AG04449 (cell line): ENCODE measurements at regions not wholly inside any gene's neighbourhood (a gene's known extent, or its start where the extent isn't known, plus 50 kb on each side); places are given as distances from the start of the nearest gene placed in this dataset.

Experiments
- CTCF ChIA-PET: fragments of 350-600 bp; formaldehyde crosslinking; extraction: SDS; loops from one replicate; lab custom pipeline; 2021; ENCODE audit warnings: antibody characterized with exemption; lab: Yijun Ruan, JAX
- POLR2A ChIA-PET: fragments of 400-600, 350-600 bp; formaldehyde crosslinking; extraction: SDS; loops from one replicate; lab custom pipeline; 2020; ENCODE audit warnings: antibody characterized with exemption, inconsistent platforms; lab: Yijun Ruan, JAX
- DNase-seq: peaks from one replicate; pipeline ENCODE4 v3.0.0-alpha.2; 2010; ENCODE audit warnings: low read depth, low spot score
- H3K4me3 ChIP-seq: 2 replicates; pipeline ENCODE4 v1.5.1; 2011; ENCODE audit warnings: low read depth, mild to moderate bottlenecking, control low read depth, low read length
- TF ChIP-seq, protein P1 (sequence below): IDR thresholded peaks from one replicate; pipeline ENCODE4 v1.5.1; 2011; ENCODE audit warnings: mild to moderate bottlenecking, moderate library complexity, low read length, control low read depth, inconsistent platforms; ENCODE audit not compliant: insufficient read depth; ENCODE audit errors: missing control alignments

DNA sequence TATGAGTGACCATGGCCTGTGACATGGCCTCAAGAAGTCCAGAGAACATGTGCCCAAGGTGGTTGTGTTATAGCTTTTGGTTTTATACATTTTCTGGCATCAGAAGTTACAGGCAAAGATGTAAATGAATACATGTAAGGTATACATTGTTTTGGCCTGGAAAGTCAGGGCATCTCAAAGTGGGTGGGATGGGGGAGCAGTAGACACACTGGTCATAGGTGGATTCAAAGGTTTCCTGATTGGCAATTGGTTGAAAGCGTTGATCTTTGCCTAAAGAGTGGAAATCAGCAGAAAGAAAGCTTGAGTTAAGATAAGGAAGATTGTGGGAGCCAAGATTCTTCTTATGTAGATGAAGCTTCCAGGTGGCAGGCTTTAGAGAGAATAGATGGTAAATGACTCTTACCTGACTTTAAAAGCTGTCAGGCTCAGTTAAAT lies 62.1 kb upstream of the DYNAP start:
- TF ChIP-seq, protein P1, sequence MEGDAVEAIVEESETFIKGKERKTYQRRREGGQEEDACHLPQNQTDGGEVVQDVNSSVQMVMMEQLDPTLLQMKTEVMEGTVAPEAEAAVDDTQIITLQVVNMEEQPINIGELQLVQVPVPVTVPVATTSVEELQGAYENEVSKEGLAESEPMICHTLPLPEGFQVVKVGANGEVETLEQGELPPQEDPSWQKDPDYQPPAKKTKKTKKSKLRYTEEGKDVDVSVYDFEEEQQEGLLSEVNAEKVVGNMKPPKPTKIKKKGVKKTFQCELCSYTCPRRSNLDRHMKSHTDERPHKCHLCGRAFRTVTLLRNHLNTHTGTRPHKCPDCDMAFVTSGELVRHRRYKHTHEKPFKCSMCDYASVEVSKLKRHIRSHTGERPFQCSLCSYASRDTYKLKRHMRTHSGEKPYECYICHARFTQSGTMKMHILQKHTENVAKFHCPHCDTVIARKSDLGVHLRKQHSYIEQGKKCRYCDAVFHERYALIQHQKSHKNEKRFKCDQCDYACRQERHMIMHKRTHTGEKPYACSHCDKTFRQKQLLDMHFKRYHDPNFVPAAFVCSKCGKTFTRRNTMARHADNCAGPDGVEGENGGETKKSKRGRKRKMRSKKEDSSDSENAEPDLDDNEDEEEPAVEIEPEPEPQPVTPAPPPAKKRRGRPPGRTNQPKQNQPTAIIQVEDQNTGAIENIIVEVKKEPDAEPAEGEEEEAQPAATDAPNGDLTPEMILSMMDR: no peak
- POLR2A ChIA-PET: no interaction called here
- CTCF ChIA-PET: no interaction called here
- no peak for DNase-seq
- H3K4me3 ChIP-seq: no peak overlapping the region

DNA sequence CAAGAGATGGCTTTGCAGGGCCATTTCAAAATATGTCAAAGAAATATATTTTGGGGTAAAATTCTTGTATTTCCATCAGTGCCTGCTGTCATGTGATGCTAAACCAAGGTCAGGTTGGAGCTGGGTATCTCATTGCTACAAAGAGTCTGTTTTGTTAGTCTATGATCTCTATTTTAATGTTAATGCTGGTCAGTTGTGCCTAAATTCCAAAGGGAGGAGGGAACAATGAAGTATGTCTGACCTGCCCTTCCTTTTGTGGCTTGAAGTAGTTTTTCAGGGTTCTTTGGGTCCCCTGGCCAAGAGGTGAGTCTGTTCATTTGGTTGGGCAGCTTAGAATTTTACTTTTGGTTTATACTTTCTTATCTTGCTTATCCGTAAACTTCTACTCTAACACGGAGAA lies 61.6 kb upstream of the DYNAP start:
- TF ChIP-seq, protein P1: no peak
- H3K4me3 ChIP-seq: no peak overlapping the region
- no peak for DNase-seq
- ChIA-PET CTCF (no interaction called here), POLR2A (no interaction called here)

DNA sequence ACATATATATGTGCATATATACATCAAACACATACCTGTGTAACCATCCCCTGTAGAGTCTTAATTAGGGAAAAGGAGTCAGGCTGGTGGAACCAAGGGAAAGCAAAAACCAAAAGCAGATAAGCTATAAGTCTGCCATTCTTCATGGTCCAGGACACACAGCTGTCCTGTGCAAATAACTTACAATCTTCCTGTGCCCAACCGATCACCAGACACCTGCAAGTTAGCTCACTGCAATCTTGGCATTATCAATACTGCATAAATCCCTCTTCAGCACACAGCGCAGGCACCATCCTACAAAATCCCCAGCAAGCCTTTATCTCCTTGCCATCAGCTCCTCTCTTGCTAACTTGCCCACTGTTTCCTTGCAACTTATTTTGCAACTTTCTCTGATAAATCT lies 60.8 kb upstream of the DYNAP start:
- CTCF ChIA-PET: no interaction called here
- POLR2A ChIA-PET: no interaction called here
- TF ChIP-seq, protein P1: no peak
- no peak overlapping the region for H3K4me3 ChIP-seq
- DNase-seq: no peak

DNA sequence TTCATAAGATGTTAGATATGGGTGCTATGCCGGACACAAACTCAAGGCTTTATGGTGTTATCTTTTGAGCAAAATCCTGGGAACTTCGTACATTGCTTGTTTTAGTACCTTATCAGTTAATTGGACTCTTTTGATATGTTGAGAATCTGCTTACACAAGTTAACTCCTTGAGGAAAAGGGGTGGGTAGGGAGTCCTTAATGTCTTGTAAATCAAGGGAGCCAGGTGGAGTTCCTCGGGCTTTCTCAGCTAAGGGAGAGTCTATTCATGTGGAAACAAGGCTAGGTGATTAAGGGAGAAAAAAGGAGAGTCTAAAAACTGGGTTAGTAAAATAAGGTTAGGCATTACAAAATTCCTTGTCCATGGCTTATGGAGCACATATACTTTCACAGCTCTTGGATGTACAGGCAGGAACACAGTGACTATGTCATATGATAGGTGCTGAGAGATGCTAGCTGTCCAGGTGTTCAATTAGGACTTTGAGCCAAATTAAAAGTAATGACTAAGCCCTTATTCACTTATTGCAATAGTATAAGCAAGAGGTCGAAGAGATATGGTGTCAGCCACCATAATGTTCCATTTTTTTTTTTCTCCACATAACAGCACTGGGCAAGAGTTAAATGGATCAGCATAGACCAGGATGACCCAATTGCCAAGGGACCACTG lies 59.5 kb upstream of the DYNAP start:
- TF ChIP-seq, protein P1: no peak
- ChIA-PET CTCF (no interaction called here), POLR2A (no interaction called here)
- DNase-seq: no peak
- no peak overlapping the region for H3K4me3 ChIP-seq

DNA sequence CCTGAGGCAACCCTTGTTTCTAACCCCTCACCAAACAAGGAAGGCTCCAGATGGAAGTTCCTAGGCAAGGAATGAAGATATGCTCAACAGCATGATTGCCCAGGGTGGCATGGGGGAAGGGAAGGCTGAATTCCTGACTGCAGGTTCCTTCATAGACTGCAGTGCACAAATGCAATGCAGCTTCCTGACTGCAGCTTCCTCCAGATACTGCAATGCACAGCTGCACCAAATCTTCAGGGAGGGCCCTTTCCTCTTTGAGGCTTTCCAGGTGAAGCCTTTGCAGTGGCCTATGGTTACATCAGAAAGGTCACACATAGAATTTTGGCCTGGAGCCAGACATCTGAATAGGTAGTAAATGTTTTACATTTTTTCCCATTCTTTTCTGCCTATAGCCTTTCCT lies 58.8 kb upstream of the DYNAP start:
- ChIA-PET CTCF (no interaction called here), POLR2A (no interaction called here)
- no peak overlapping the region for H3K4me3 ChIP-seq
- TF ChIP-seq, protein P1: no peak
- no peak for DNase-seq

DNA sequence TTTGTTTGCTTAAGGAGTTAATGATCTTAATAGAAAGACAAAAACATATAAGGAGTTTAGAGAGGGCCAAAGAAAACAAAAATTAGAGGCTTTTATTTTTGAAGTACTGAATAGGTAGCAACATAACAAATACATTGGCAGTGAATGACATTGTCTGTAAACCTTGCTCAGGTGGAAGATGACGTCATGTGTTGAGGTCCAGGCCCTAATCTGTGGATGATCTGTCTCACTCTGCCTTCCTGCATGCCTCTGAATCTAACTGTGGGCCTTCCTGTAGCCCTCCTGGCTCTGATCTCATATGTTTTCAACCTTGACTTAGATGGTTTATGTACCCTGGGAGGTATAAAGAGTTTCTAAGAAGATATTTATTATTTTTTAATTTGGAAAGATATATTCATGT lies 58.1 kb upstream of the DYNAP start:
- no peak for DNase-seq
- no peak overlapping the region for H3K4me3 ChIP-seq
- ChIA-PET CTCF (no interaction called here), POLR2A (no interaction called here)
- TF ChIP-seq, protein P1: no peak
